Right lobe of liver (tissue), 6 donors: ENCODE measurements at regions not wholly inside any gene's neighbourhood (a gene's known extent, or its start where the extent isn't known, plus 50 kb on each side); places are given as distances from the start of the nearest gene placed in this dataset.

ENCODE experiments used
- ATAC-seq, 4 donors: fragments of 200-7000 bp; cut with Tn5 transposase; one replicate each; pipeline ENCODE4 v1.9.1; 2020; ENCODE audit warnings: mild to moderate bottlenecking in 4 of 4, moderate library complexity in 4 of 4
- DNase-seq, 3 donors: peaks; one replicate each; pipeline ENCODE4 v3.0.0-alpha.2; 2020
- H3K27ac ChIP-seq, 3 donors: fragments of 200-600 bp; one replicate each; pipeline ENCODE4 v1.8.0; 2022
- H3K27me3 ChIP-seq, 2 donors: fragments of 200-600 bp; one replicate each; pipeline ENCODE4 v1.8.0; 2022
- H3K36me3 ChIP-seq, 4 donors: fragments of 200-600 bp; sonication (generic) in 1 of 4; one replicate each; pipeline versions ENCODE4 v1.5.1 to v1.8.0; 2017 to 2022; ENCODE audit warnings: control low read depth in 1 of 4
- H3K4me1 ChIP-seq, 4 donors: fragments of 200-600 bp; sonication (generic) in 1 of 4; one replicate each; pipeline versions ENCODE4 v1.5.1 to v1.8.0; 2017 to 2022; ENCODE audit warnings: control low read depth in 1 of 4
- H3K4me3 ChIP-seq, 3 donors: fragments of 200-600 bp; one replicate each; pipeline ENCODE4 v1.8.0; 2022
- H3K9me3 ChIP-seq, 4 donors: fragments of 200-600 bp; sonication (generic) in 1 of 4; one replicate each; pipeline versions ENCODE4 v1.5.1 to v1.8.0; 2017 to 2022; ENCODE audit warnings: control low read depth in 1 of 4
- POLR2A ChIP-seq: fragments of 450-650 bp; IDR thresholded peaks from one replicate; pipeline ENCODE4 v1.6.1; 2017; ENCODE audit warnings: antibody characterized with exemption, mild to moderate bottlenecking
- WGBS: methylation state at CpG from one replicate; pipeline ENCODE4 v1.1.6; 2018; ENCODE audit warnings: low coverage, low lambda C conversion rate; ENCODE audit not compliant: insufficient coverage; ENCODE audit errors: missing lambda C conversion rate; 5-methylcytosine and 5-hydroxymethylcytosine counted together
- intact Hi-C, 2 donors: fragments of 100-400 bp; cut with DNase I; formaldehyde crosslinking; loops; one replicate each; pipeline versions ENCODE4 v1.11.2 to v1.14.1; 2022
- TF ChIP-seq, protein P1 (sequence below), 4 donors: fragments of 200-600 bp in 3 of 4; fragments of 450-650 bp in 1 of 4; IDR thresholded peaks; one replicate each; pipeline versions ENCODE4 v1.5.1 to v1.8.0; 2016 to 2022; ENCODE audit warnings: antibody characterized with exemption in 4 of 4, mild to moderate bottlenecking in 2 of 4
- donor health status: DM: no; HTN: yes; CAD: no.
- donor health status: DM: no; HTN: no; CAD: no.
- donor health status: DM: no; HTN: no; CAD: no.
- donor health status: DM: no; HTN: yes; CAD: no.
- donor health status: DM: no; HTN: yes; CAD: no.

DNA sequence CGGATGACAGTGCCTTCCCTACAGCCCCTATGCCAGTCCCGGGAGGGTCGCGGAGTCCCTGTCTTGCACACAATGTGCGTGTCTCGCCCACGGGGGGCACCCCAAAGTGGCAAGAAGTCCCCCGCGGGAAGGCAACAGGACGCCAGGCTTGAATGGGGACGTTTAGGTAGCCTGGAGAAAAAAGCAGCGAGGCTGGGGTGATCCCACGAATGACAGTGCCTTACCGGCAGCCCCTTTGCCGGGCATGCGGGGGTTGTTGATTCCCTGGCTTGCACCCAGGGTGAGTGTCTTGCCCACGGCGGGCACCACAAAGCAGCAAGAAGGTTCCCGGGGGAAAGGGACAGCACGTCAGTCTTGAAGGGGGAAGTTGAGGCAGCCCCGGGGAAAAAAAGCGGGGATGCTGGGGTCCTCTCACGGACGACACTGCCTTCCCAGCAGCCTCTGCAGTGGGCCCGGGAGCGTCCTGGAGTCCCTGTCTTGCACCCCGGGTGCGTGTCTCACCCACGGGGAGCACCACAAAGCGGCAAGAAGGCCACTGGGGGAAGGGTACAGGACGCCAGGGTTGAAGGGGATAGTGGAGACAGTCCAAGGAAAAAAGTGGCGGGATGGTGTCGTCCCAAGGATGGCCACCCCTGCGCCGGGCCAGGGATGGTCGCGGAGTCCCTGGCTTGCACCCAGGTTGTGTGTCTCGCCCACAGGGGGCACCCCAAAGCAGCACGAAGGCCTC is 156.8 kb upstream of the ALG10B start:
- TF ChIP-seq, protein P1, sequence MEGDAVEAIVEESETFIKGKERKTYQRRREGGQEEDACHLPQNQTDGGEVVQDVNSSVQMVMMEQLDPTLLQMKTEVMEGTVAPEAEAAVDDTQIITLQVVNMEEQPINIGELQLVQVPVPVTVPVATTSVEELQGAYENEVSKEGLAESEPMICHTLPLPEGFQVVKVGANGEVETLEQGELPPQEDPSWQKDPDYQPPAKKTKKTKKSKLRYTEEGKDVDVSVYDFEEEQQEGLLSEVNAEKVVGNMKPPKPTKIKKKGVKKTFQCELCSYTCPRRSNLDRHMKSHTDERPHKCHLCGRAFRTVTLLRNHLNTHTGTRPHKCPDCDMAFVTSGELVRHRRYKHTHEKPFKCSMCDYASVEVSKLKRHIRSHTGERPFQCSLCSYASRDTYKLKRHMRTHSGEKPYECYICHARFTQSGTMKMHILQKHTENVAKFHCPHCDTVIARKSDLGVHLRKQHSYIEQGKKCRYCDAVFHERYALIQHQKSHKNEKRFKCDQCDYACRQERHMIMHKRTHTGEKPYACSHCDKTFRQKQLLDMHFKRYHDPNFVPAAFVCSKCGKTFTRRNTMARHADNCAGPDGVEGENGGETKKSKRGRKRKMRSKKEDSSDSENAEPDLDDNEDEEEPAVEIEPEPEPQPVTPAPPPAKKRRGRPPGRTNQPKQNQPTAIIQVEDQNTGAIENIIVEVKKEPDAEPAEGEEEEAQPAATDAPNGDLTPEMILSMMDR (IDR thresholded peaks at IDR 0.05), result no peak
- TF ChIP-seq POLR2A, result no peak
- no peak for DNase-seq

GRCh38 chr12:38160318-38161122 is 156.1 kb upstream of the ALG10B start:
- TF ChIP-seq POLR2A, result no peak
- TF ChIP-seq, protein P1 (IDR thresholded peaks at IDR 0.05), result no peak
- no peak for DNase-seq
- Histone ChIP-seq H3K27me3 (no peaks in the 10 kb centered on the region), H3K4me3 (no peak overlapping the region), H3K9me3 (no peaks in the 10 kb centered on the region), H3K27ac (no peak overlapping the region), H3K36me3 (no peaks in the 10 kb centered on the region), H3K4me1 (no peaks in the 10 kb centered on the region)
- no peak for ATAC-seq
- intact Hi-C loops, result no loop called here
- WGBS, result 80% methylated on average over 4 of the region's 41 CpGs

More for the DNA sequence above, 156.8 kb upstream of the ALG10B start:
- Histone ChIP-seq H3K9me3 (no peaks in the 10 kb centered on the region), H3K36me3 (no peaks in the 10 kb centered on the region), H3K4me3 (no peak overlapping the region), H3K27me3 (no peaks in the 10 kb centered on the region), H3K27ac (no peak overlapping the region), H3K4me1 (no peaks in the 10 kb centered on the region)
- 40% methylated on average over 2 of the region's 39 CpGs for WGBS
- ATAC-seq, result no peak
- intact Hi-C loops, result no loop called here

DNA sequence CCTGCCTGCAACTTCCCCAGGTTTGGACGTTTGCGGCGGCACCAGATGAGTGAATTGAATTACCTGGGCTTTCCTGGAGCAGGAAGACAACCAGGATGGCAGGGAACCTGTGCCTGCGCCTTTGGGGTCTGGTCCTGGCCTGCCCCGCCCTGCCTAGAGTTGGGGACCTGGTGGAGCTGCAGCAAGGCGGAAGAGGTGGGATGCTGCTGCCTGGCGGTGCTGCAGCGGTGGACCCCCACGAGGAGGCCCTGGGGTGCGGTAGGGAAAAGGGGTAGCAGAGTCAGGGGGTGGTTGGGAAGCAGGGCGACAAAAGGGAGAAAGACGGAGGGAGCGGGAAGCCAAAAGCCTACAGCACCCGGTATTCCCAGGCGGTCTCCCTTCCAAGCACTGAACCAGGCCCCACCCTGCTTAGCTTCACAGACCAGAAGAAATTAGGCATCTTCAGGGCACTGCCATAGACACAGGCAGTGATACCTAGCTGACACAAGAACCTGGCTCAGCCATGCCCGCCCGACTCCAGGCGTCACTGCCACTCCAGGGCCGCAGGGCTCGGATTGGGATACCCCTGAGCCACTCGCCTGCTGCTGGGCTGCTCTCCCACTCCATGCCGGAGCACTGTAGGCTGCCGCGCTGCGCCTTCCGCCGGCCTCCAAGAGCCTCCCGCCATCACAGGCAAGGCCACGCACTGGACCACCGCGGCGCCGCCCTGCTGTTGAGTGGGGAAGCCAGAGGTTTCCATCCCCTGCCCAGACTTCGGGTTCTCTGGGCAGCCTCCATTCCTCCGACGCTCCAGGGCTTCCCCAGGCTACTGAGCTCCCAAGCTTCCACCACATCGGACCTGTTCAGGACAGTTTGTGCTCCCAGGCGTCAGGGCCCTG is 155.2 kb upstream of the ALG10B start:
- Histone ChIP-seq H3K4me3 (no peak overlapping the region), H3K27ac (no peak overlapping the region), H3K36me3 (no peaks in the 10 kb centered on the region), H3K27me3 (no peaks in the 10 kb centered on the region), H3K4me1 (no peaks in the 10 kb centered on the region), H3K9me3 (no peaks in the 10 kb centered on the region)
- ATAC-seq (peak in 1 of 4 donors; percentile 13), DNase-seq (no peak)
- WGBS, result 79% methylated on average over 5 of the region's 38 CpGs
- intact Hi-C loops, result no loop called here
- no peak for TF ChIP-seq POLR2A
- TF ChIP-seq, protein P1 (IDR thresholded peaks at IDR 0.05), result no peak

GRCh38 chr12:38162013-38162412 is 154.6 kb upstream of the ALG10B start:
- ATAC-seq (no peak), DNase-seq (no peak)
- intact Hi-C loops, result no loop called here
- WGBS, result 76% methylated on average over 11 of the region's 19 CpGs
- Histone ChIP-seq H3K27ac (no peak overlapping the region), H3K9me3 (no peaks in the 10 kb centered on the region), H3K4me3 (no peak overlapping the region), H3K4me1 (no peaks in the 10 kb centered on the region), H3K36me3 (no peaks in the 10 kb centered on the region), H3K27me3 (no peaks in the 10 kb centered on the region)
- TF ChIP-seq, protein P1 (IDR thresholded peaks at IDR 0.05), result no peak
- no peak for TF ChIP-seq POLR2A
